K562 (cell line): ENCODE measurements at regions not wholly inside any gene's neighbourhood (a gene's known extent, or its start where the extent isn't known, plus 50 kb on each side); places are given as distances from the start of the nearest gene placed in this dataset.
"Not testable (repeated sequence)": the region's sequence is repeated elsewhere in the genome, so short reads cannot be mapped to it uniquely, and the experiment has no call there.

Source experiments
- HNRNPH1 ChIP-seq: fragments of 200-400 bp; formaldehyde crosslinking; optimal IDR thresholded peaks from 2 replicates; pipeline ENCODE3; 2017; ENCODE audit warnings: low read depth, mild to moderate bottlenecking, low read length, moderate library complexity
- POLR2A ChIP-seq: fragments of 450-650 bp; conservative IDR thresholded peaks from 2 replicates; pipeline ENCODE4 v1.6.1; 2016
- SMARCC2 ChIP-seq: fragments of 450-650 bp; IDR thresholded peaks from 2 replicates; pipeline ENCODE4 v1.6.1; 2017; ENCODE audit warnings: antibody characterized with exemption, moderate library complexity, mild to moderate bottlenecking, low read depth
- TAF15 ChIP-seq: fragments of 200-400 bp; formaldehyde crosslinking; IDR thresholded peaks from 2 replicates; pipeline ENCODE4 v1.6.1; 2017; ENCODE audit warnings: mild to moderate bottlenecking, low read depth, low read length, moderate library complexity
- ZNF780A ChIP-seq: fragments of 250-450 bp; sonication (Bioruptor Pico); IDR thresholded peaks from 2 replicates; pipeline ENCODE4 v1.5.0; 2021; ENCODE audit warnings: mild to moderate bottlenecking
- TF ChIP-seq, protein P1 (sequence below): fragments of 450-650 bp; IDR thresholded peaks from 2 replicates; pipeline ENCODE4 v1.6.1; 2017; ENCODE audit warnings: mild to moderate bottlenecking, moderate library complexity

- TF ChIP-seq POLR2A; SMARCC2; HNRNPH1; ZNF780A (CRISPR knock-in tag); TAF15: not testable (repeated sequence)
- TF ChIP-seq, protein P1, sequence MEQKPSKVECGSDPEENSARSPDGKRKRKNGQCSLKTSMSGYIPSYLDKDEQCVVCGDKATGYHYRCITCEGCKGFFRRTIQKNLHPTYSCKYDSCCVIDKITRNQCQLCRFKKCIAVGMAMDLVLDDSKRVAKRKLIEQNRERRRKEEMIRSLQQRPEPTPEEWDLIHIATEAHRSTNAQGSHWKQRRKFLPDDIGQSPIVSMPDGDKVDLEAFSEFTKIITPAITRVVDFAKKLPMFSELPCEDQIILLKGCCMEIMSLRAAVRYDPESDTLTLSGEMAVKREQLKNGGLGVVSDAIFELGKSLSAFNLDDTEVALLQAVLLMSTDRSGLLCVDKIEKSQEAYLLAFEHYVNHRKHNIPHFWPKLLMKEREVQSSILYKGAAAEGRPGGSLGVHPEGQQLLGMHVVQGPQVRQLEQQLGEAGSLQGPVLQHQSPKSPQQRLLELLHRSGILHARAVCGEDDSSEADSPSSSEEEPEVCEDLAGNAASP: not testable (repeated sequence)
Measured at GRCh38 chr20:53649493-53649892, 55.9 kb upstream of the ZNF217 start.
